ENCODE measurements at regions not wholly inside any gene's neighbourhood (a gene's known extent, or its start where the extent isn't known, plus 50 kb on each side); places are given as distances from the start of the nearest gene placed in this dataset.
"Not testable (repeated sequence)": the region's sequence is repeated elsewhere in the genome, so short reads cannot be mapped to it uniquely, and the experiment has no call there.

- DNase-seq (ENCODE audit: low spot score) = no peak
Measured at GRCh38 chr2:21194147-21194546, 70.4 kb downstream of the TDRD15 start.

GRCh38 chr2:21194858-21195271, 71.1 kb downstream of the TDRD15 start:
- no peak for DNase-seq (ENCODE audit: low spot score)

- no peak for DNase-seq (ENCODE audit: low spot score)
Measured at GRCh38 chr2:21195326-21195725, 71.6 kb downstream of the TDRD15 start.

GRCh38 chr2:21198637-21199036, 74.9 kb downstream of the TDRD15 start:
- DNase-seq (ENCODE audit: low spot score) = no peak

GRCh38 chr2:21203976-21204375, 80.2 kb downstream of the TDRD15 start:
- DNase-seq (ENCODE audit: low spot score) = no peak

- not testable (repeated sequence) for DNase-seq (ENCODE audit: low spot score)
Measured at GRCh38 chr2:21214085-21214484, 90.3 kb downstream of the TDRD15 start.

GRCh38 chr2:21217442-21217841, 93.7 kb downstream of the TDRD15 start:
- no peak for DNase-seq (ENCODE audit: low spot score)

- DNase-seq (ENCODE audit: low spot score) = no peak
Measured at GRCh38 chr2:21220930-21221329, 97.2 kb downstream of the TDRD15 start.

- DNase-seq (ENCODE audit: low spot score) = no peak
Measured at GRCh38 chr2:21223618-21224017, 99.8 kb downstream of the TDRD15 start.

GRCh38 chr2:21228041-21228895, 104.5 kb downstream of the TDRD15 start:
- no peak for DNase-seq (ENCODE audit: low spot score)

GRCh38 chr2:21229302-21229701, 105.5 kb downstream of the TDRD15 start:
- no peak for DNase-seq (ENCODE audit: low spot score)

- no peak for DNase-seq (ENCODE audit: low spot score)
Measured at GRCh38 chr2:21230140-21230539, 106.4 kb downstream of the TDRD15 start.

- DNase-seq (ENCODE audit: low spot score) = no peak
Measured at GRCh38 chr2:21231985-21232384, 108.2 kb downstream of the TDRD15 start.

GRCh38 chr2:21233194-21233593, 109.4 kb downstream of the TDRD15 start:
- no peak for DNase-seq (ENCODE audit: low spot score)

GRCh38 chr2:21234001-21234400, 110.2 kb downstream of the TDRD15 start:
- DNase-seq (ENCODE audit: low spot score) = no peak

GRCh38 chr2:21234464-21235120, 110.8 kb downstream of the TDRD15 start:
- no peak for DNase-seq (ENCODE audit: low spot score)

GRCh38 chr2:21239749-21240148, 116.0 kb downstream of the TDRD15 start:
- DNase-seq (ENCODE audit: low spot score) = not testable (repeated sequence)

GRCh38 chr2:21244161-21244560, 120.4 kb downstream of the TDRD15 start:
- no peak for DNase-seq (ENCODE audit: low spot score)

- no peak for DNase-seq (ENCODE audit: low spot score)
Measured at GRCh38 chr2:21245565-21245964, 121.8 kb downstream of the TDRD15 start.

- DNase-seq (ENCODE audit: low spot score) = no peak
Measured at GRCh38 chr2:21249367-21249766, 125.6 kb downstream of the TDRD15 start.

GRCh38 chr2:21250673-21251072, 126.9 kb downstream of the TDRD15 start:
- DNase-seq (ENCODE audit: low spot score) = no peak

- DNase-seq (ENCODE audit: low spot score) = no peak
Measured at GRCh38 chr2:21251216-21251980, 127.6 kb downstream of the TDRD15 start.

All from AG08396 (cell line).